GM12878 (cell line): ENCODE measurements at regions not wholly inside any gene's neighbourhood (a gene's known extent, or its start where the extent isn't known, plus 50 kb on each side); places are given as distances from the start of the nearest gene placed in this dataset.

Source experiments
- ATAC-seq: fragments of 200-7000 bp; cut with Tn5 transposase; 3 replicates; pipeline ENCODE4 v1.9.1; 2020; ENCODE audit warnings: mild to moderate bottlenecking, moderate library complexity
- BruUV-seq: library from RNA; stranded (reverse); fragments of 400-500 nt; replicated peaks from 2 replicates; lab custom pipeline; 2021; lab: Mats Ljungman, UMichigan
- CTCF ChIA-PET: fragments of 300-600 bp; sonication (Branson Sonifier 250); formaldehyde crosslinking; extraction: SDS; loops from one replicate; lab custom pipeline; 2021; ENCODE audit warnings: inconsistent platforms; lab: Yijun Ruan, JAX
- POLR2A ChIA-PET: fragments of 350-600 bp; formaldehyde crosslinking; extraction: SDS; loops from one replicate; lab custom pipeline; 2021; ENCODE audit warnings: inconsistent platforms; lab: Charles Lee
- RAD21 ChIA-PET: fragments of 300-600 bp; sonication (Branson Sonifier 250); formaldehyde crosslinking; loops from one replicate; lab custom pipeline; 2023; ENCODE audit warnings: antibody characterized with exemption; ENCODE audit not compliant: unreplicated experiment; lab: Charles Lee
- SMC1A ChIA-PET: fragments of 300-600 bp; sonication (Branson Sonifier 250); formaldehyde crosslinking; loops from one replicate; lab custom pipeline; 2023; ENCODE audit not compliant: unreplicated experiment, uncharacterized antibody; lab: Charles Lee
- DNase-seq: peaks from one replicate; pipeline ENCODE4 v3.0.0-alpha.2; 2011; ENCODE audit warnings: low read depth, low spot score
- FAIRE-seq: peaks from 3 replicates; lab custom pipeline; 2011; peaks lifted over from hg19 to GRCh38; lab: Jason Lieb, UNC
- H2AFZ ChIP-seq: 2 replicates; pipeline ENCODE4 v1.6.0; 2011; ENCODE audit warnings: low read depth, low read length, control low read depth; ENCODE audit not compliant: control insufficient read depth
- H3K27ac ChIP-seq: 2 replicates; pipeline ENCODE4 v1.5.1; 2011; ENCODE audit warnings: control low read depth; ENCODE audit not compliant: control insufficient read depth, insufficient read depth
- H3K27me3 ChIP-seq, 2 experiments: replicated peaks in 1 of 2; 2 replicates each; pipeline versions ENCODE4 v1.6.0 to v1.6.1; 2011; ENCODE audit warnings: low read length in 1 of 2; ENCODE audit not compliant: control insufficient read depth in 2 of 2, insufficient read depth in 2 of 2
- H3K36me3 ChIP-seq, 2 experiments: 2 replicates each; pipeline ENCODE4 v1.5.1; 2011; ENCODE audit warnings: low read length in 1 of 2; ENCODE audit not compliant: control insufficient read depth in 2 of 2, insufficient read depth in 2 of 2
- H3K4me1 ChIP-seq: 2 replicates; pipeline ENCODE4 v1.6.1; 2011; ENCODE audit warnings: mild to moderate bottlenecking, low read length, moderate library complexity, mixed read lengths; ENCODE audit not compliant: control insufficient read depth, insufficient read depth
- H3K4me2 ChIP-seq: 2 replicates; pipeline ENCODE4 v1.6.0; 2011; ENCODE audit warnings: control low read depth; ENCODE audit not compliant: control insufficient read depth, insufficient read depth
- H3K4me3 ChIP-seq: fragments of 200-600 bp; sonication (generic); 2 replicates; pipeline ENCODE4 v1.5.1; 2016
- H3K79me2 ChIP-seq: 2 replicates; pipeline ENCODE4 v1.6.0; 2011; ENCODE audit warnings: low read length; ENCODE audit not compliant: control insufficient read depth, insufficient read depth
- H3K9ac ChIP-seq: 2 replicates; pipeline ENCODE4 v1.8.0; 2011; ENCODE audit warnings: low read length, control low read depth, mixed read lengths; ENCODE audit not compliant: control insufficient read depth, insufficient read depth
- H3K9me3 ChIP-seq: replicated peaks from 3 replicates; pipeline ENCODE4 v1.5.1; 2011; ENCODE audit warnings: mild to moderate bottlenecking, low read length; ENCODE audit not compliant: control insufficient read depth, insufficient read depth
- H4K20me1 ChIP-seq: 2 replicates; pipeline ENCODE4 v1.6.0; 2011; ENCODE audit not compliant: control insufficient read depth, insufficient read depth
- JUND ChIP-seq: IDR thresholded peaks from 2 replicates; pipeline ENCODE4 v1.6.1; 2012; ENCODE audit warnings: low read depth, mild to moderate bottlenecking, low read length, improper control_type of control experiment, moderate library complexity
- LARP7 ChIP-seq: fragments of 450-650 bp; IDR thresholded peaks from 2 replicates; pipeline ENCODE4 v1.6.1; 2017; ENCODE audit warnings: mild to moderate bottlenecking
- MYB ChIP-seq: fragments of 150-350 bp; IDR thresholded peaks from 2 replicates; pipeline ENCODE4 v1.6.1; 2014; ENCODE audit warnings: mild to moderate bottlenecking, low read depth, low read length, borderline replicate concordance
- POLR2AphosphoS5 ChIP-seq: IDR thresholded peaks from 2 replicates; pipeline ENCODE4 v1.6.1; 2011; ENCODE audit warnings: mild to moderate bottlenecking, low read length, inconsistent platforms
- PRDM15 ChIP-seq: fragments of 450-650 bp; formaldehyde crosslinking; IDR thresholded peaks from 2 replicates; pipeline ENCODE4 v1.4.0; 2020; ENCODE audit warnings: mild to moderate bottlenecking, moderate library complexity
- SREBF1 ChIP-seq: IDR thresholded peaks from 2 replicates; pipeline ENCODE4 v1.6.1; 2012; ENCODE audit warnings: mild to moderate bottlenecking, low read length
- SREBF2 ChIP-seq: IDR thresholded peaks from 2 replicates; pipeline ENCODE4 v1.6.1; 2012; ENCODE audit warnings: mild to moderate bottlenecking, low read length
- TARDBP ChIP-seq: IDR thresholded peaks from 2 replicates; pipeline ENCODE4 v1.6.1; 2016; ENCODE audit warnings: borderline replicate concordance
- WGBS: methylation state at CpG from one replicate; pipeline ENCODE4 v1.1.6; 2016; ENCODE audit warnings: low lambda C conversion rate; ENCODE audit not compliant: insufficient replicate concordance, insufficient coverage; ENCODE audit errors: missing lambda C conversion rate; 5-methylcytosine and 5-hydroxymethylcytosine counted together
- in situ Hi-C: fragments of 300-500 bp; cut with MboI; formaldehyde crosslinking; loops from 9 replicates; pipeline ENCODE4 v1.14.3; 2018; ENCODE audit warnings: mixed read lengths
- intact Hi-C: fragments of 100-400 bp; cut with micrococcal nuclease; formaldehyde crosslinking; loops from one replicate; pipeline ENCODE4 v1.14.2; 2022; ENCODE audit not compliant: unreplicated experiment

- TF ChIP-seq PRDM15 (CRISPR knock-in tag) (no peak), MYB (no peak), TARDBP (no peak), POLR2AphosphoS5 (no peak)
Observed at GRCh38 chr16:9270941-9271340, 179.5 kb downstream of the HAPSTR1 start (continued).

GRCh38 chr16:9271841-9272240 lies 180.4 kb downstream of the HAPSTR1 start:
- DNase-seq (no peak), ATAC-seq (no peak), FAIRE-seq (no peak)
- ChIA-PET RAD21 (no interaction called here), CTCF (interaction anchor here (1.3 kb wide), 1 partner anchor 15 kb away, joined by 3 read pairs; no protein-coding TSS in a partner anchor), SMC1A (interaction anchor here (0.9 kb wide), 1 partner anchor 10 kb away, joined by 3 read pairs; no protein-coding TSS in a partner anchor)
- no peaks in the 10 kb centered on the region for H3K9me3 ChIP-seq
- no TSS peak for BruUV-seq
- no peaks in the 10 kb centered on the region for H3K79me2 ChIP-seq
- intact Hi-C loops, result no loop called here
- H3K36me3 ChIP-seq, result no peaks in the 10 kb centered on the region
- no peak overlapping the region for H2AFZ ChIP-seq
- no peaks in the 10 kb centered on the region for H4K20me1 ChIP-seq
- TF ChIP-seq JUND, result no peak
- TF ChIP-seq LARP7, result no peak
- TF ChIP-seq SREBF1, result no peak
- TF ChIP-seq SREBF2, result no peak
- TF ChIP-seq, all 136 proteins: peak for 0
- in situ Hi-C loops, result no loop called here
- H3K27me3 ChIP-seq, result no peaks in the 10 kb centered on the region; a peak in 1 of 4 replicates
- H3K9ac ChIP-seq, result no peak overlapping the region
- no peak overlapping the region for H3K4me2 ChIP-seq
- no peak overlapping the region for H3K27ac ChIP-seq
- 0% methylated on average over 3 of the region's 3 CpGs for WGBS
- H3K4me3 ChIP-seq, result no peak overlapping the region
- no peaks in the 10 kb centered on the region for H3K4me1 ChIP-seq
- POLR2A ChIA-PET, result no interaction called here
